SK-N-MC (cell line): ENCODE measurements at regions not wholly inside any gene's neighbourhood (a gene's known extent, or its start where the extent isn't known, plus 50 kb on each side); places are given as distances from the start of the nearest gene placed in this dataset.

ENCODE experiments used
- EZH2 ChIP-seq: fragments of 200-600 bp; sonication (generic); IDR thresholded peaks from one replicate; pipeline ENCODE4 v1.6.1; 2017; ENCODE audit warnings: antibody characterized with exemption
- POLR2AphosphoS5 ChIP-seq: IDR thresholded peaks from 2 replicates; pipeline ENCODE4 v1.6.1; 2012; ENCODE audit warnings: mild to moderate bottlenecking, low read depth, low read length, borderline replicate concordance

DNA sequence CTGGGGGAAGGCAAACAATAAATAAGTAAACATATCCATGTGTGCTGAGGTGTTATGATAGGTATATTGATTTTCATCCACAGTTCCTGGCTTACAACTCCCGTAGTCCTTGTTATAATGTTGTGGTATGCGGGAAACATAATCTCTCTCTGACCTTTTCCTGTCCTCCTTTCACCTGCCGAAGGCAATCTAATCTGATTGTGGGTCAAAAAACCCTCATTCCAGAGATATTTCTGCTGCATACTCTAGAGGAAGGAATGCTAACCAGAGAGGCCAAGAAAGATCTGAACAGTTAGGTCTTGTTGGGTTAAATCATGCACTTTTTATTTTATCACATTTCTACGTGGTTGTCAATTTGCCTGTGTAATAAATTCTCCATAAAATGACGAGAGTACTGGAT lies 383.6 kb upstream of the SEMA6D start:
- TF ChIP-seq POLR2AphosphoS5 (no peak), EZH2 (no peak)
